GM06990 (cell line): ENCODE measurements at regions not wholly inside any gene's neighbourhood (a gene's known extent, or its start where the extent isn't known, plus 50 kb on each side); places are given as distances from the start of the nearest gene placed in this dataset.

Experiments used
- DNase-seq: peaks from one replicate; pipeline ENCODE4 v3.0.0-alpha.2; 2011; ENCODE audit not compliant: insufficient read length; ENCODE audit errors: extremely low read depth
- H3K27me3 ChIP-seq: replicated peaks from 2 replicates; pipeline ENCODE4 v1.6.0; 2011; ENCODE audit warnings: low read length; ENCODE audit not compliant: control insufficient read depth, insufficient read depth
- H3K36me3 ChIP-seq: 2 replicates; pipeline ENCODE4 v1.5.1; 2011; ENCODE audit warnings: low read length; ENCODE audit not compliant: control insufficient read depth, insufficient read depth
- H3K4me3 ChIP-seq: replicated peaks from 2 replicates; pipeline ENCODE4 v1.5.1; 2011; ENCODE audit warnings: low read depth, mild to moderate bottlenecking, control low read depth, low read length
- TF ChIP-seq, protein P1 (sequence below): IDR thresholded peaks from 2 replicates; pipeline ENCODE4 v1.5.1; 2011; ENCODE audit warnings: low read length, control low read depth, mild to moderate bottlenecking, inconsistent platforms; ENCODE audit not compliant: insufficient read depth, poor library complexity, severe bottlenecking

DNA sequence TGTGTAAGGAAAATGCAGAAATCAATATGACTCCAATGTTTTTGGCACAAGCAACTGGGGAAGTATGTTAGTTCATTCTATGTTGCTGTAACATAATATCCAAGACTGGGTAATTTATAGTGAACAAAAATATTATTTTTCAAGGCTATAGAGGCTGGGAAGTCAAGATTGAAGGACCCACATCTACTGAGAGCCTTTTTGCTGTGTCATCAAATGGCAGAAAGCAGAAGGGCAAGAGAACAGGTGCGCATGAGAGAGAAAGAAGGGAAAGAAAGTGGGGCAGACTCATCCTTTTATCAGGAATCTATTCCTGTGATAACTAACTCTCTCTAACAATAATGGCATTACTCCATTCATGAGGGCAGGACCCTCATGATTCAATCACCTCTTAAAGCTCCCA, 237.2 kb downstream of the FAT4 start:
- TF ChIP-seq, protein P1, sequence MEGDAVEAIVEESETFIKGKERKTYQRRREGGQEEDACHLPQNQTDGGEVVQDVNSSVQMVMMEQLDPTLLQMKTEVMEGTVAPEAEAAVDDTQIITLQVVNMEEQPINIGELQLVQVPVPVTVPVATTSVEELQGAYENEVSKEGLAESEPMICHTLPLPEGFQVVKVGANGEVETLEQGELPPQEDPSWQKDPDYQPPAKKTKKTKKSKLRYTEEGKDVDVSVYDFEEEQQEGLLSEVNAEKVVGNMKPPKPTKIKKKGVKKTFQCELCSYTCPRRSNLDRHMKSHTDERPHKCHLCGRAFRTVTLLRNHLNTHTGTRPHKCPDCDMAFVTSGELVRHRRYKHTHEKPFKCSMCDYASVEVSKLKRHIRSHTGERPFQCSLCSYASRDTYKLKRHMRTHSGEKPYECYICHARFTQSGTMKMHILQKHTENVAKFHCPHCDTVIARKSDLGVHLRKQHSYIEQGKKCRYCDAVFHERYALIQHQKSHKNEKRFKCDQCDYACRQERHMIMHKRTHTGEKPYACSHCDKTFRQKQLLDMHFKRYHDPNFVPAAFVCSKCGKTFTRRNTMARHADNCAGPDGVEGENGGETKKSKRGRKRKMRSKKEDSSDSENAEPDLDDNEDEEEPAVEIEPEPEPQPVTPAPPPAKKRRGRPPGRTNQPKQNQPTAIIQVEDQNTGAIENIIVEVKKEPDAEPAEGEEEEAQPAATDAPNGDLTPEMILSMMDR, result no peak
- no peak for DNase-seq
- no peaks in the 10 kb centered on the region for H3K36me3 ChIP-seq
- no peak overlapping the region for H3K4me3 ChIP-seq
- H3K27me3 ChIP-seq, result no peaks in the 10 kb centered on the region

GRCh38 chr4:125572601-125573000, 257.8 kb downstream of the FAT4 start:
- TF ChIP-seq, protein P1, result no peak
- DNase-seq, result no peak
- no peak overlapping the region for H3K4me3 ChIP-seq

GRCh38 chr4:125573368-125573767, 258.6 kb downstream of the FAT4 start:
- no peak for DNase-seq
- H3K4me3 ChIP-seq, result no peak overlapping the region
- no peaks in the 10 kb centered on the region for H3K27me3 ChIP-seq
- TF ChIP-seq, protein P1, result no peak
- H3K36me3 ChIP-seq, result no peaks in the 10 kb centered on the region

More at GRCh38 chr4:125572601-125573000, 257.8 kb downstream of the FAT4 start:
- H3K36me3 ChIP-seq, result no peaks in the 10 kb centered on the region
- no peaks in the 10 kb centered on the region for H3K27me3 ChIP-seq

- TF ChIP-seq, protein P1, result no peak
- no peak for DNase-seq
- H3K27me3 ChIP-seq, result no peaks in the 10 kb centered on the region
- no peaks in the 10 kb centered on the region for H3K36me3 ChIP-seq
- H3K4me3 ChIP-seq, result no peak overlapping the region
Observed at GRCh38 chr4:125573786-125574185, 259.0 kb downstream of the FAT4 start.

GRCh38 chr4:125582302-125582701, 267.5 kb downstream of the FAT4 start:
- Histone ChIP-seq H3K36me3 (no peaks in the 10 kb centered on the region), H3K27me3 (no peaks in the 10 kb centered on the region), H3K4me3 (no peak overlapping the region)
- TF ChIP-seq, protein P1, result no peak
- no peak for DNase-seq

GRCh38 chr4:125590158-125590557, 275.4 kb downstream of the FAT4 start:
- H3K4me3 ChIP-seq, result no peak overlapping the region
- TF ChIP-seq, protein P1, result no peak
- DNase-seq, result no peak
- no peaks in the 10 kb centered on the region for H3K36me3 ChIP-seq
- no peaks in the 10 kb centered on the region for H3K27me3 ChIP-seq
